Natural killer cell (primary cell): ENCODE measurements at regions not wholly inside any gene's neighbourhood (a gene's known extent, or its start where the extent isn't known, plus 50 kb on each side); places are given as distances from the start of the nearest gene placed in this dataset.

ENCODE experiments used
- ATAC-seq, 3 donors: fragments of 150-1000 bp in 2 of 3; fragments of 200-7000 bp in 1 of 3; cut with Tn5 transposase; 1 replicate in 1 of 3; 2 replicates in 2 of 3; pipeline ENCODE4 v1.10.0; 2021; ENCODE audit warnings: mild to moderate bottlenecking in 2 of 3, moderate library complexity in 2 of 3
- DNase-seq, 2 donors: peaks; one replicate each; pipeline versions ENCODE4 v3.0.0 to v3.0.0-alpha.2; 2013 to 2021; ENCODE audit warnings: mixed read lengths in 1 of 2
- H3K27ac ChIP-seq: one replicate; pipeline ENCODE4 v1.5.1; 2013; ENCODE audit warnings: mild to moderate bottlenecking, low read length
- H3K27me3 ChIP-seq: one replicate; pipeline ENCODE4 v1.6.1; 2013; ENCODE audit warnings: low read length; ENCODE audit not compliant: control insufficient read depth, insufficient read depth
- H3K36me3 ChIP-seq: one replicate; pipeline ENCODE4 v1.6.1; 2013; ENCODE audit warnings: low read length; ENCODE audit not compliant: control insufficient read depth, insufficient read depth
- H3K4me1 ChIP-seq: one replicate; pipeline ENCODE4 v1.6.1; 2013; ENCODE audit warnings: low read length; ENCODE audit not compliant: control insufficient read depth, insufficient read depth
- H3K4me3 ChIP-seq: one replicate; pipeline ENCODE4 v1.5.1; 2013; ENCODE audit warnings: low read length
- H3K9me3 ChIP-seq: one replicate; pipeline ENCODE4 v1.6.1; 2013; ENCODE audit warnings: low read length; ENCODE audit not compliant: control insufficient read depth, insufficient read depth
- H3K27ac Mint-ChIP-seq, 2 donors: one replicate each; pipeline ENCODE4 v1.8.0; 2022; ENCODE audit warnings: mild to moderate bottlenecking in 2 of 2, mixed read lengths in 2 of 2, moderate library complexity in 1 of 2
- H3K27me3 Mint-ChIP-seq, 2 donors: one replicate each; pipeline ENCODE4 v1.8.0; 2022; ENCODE audit warnings: low read depth in 2 of 2, mixed read lengths in 2 of 2
- H3K36me3 Mint-ChIP-seq: one replicate; pipeline ENCODE4 v1.8.0; 2022; ENCODE audit warnings: mixed read lengths
- H3K4me1 Mint-ChIP-seq, 2 donors: one replicate each; pipeline ENCODE4 v1.8.0; 2022; ENCODE audit warnings: mixed read lengths in 2 of 2
- H3K4me3 Mint-ChIP-seq: one replicate; pipeline ENCODE4 v1.8.0; 2022; ENCODE audit warnings: mild to moderate bottlenecking, moderate library complexity, mixed read lengths
- H3K9me3 Mint-ChIP-seq, 2 donors: one replicate each; pipeline ENCODE4 v1.8.0; 2022; ENCODE audit warnings: mixed read lengths in 2 of 2
- CTCF ChIP-seq: fragments of 200-600 bp; IDR thresholded peaks from one replicate; pipeline ENCODE4 v1.8.0; 2022; ENCODE audit warnings: antibody characterized with exemption
- WGBS: methylation state at CpG from one replicate; pipeline ENCODE4 v1.1.7; 2013; ENCODE audit warnings: missing lambda C conversion rate; ENCODE audit not compliant: insufficient coverage; 5-methylcytosine and 5-hydroxymethylcytosine counted together
- intact Hi-C: fragments of 100-400 bp; cut with micrococcal nuclease; formaldehyde crosslinking; loops from one replicate; pipeline ENCODE4 v1.14.2; 2022

GRCh38 chr17:31696184-31696602, 162.9 kb downstream of the COPRS start:
- TF ChIP-seq CTCF = no peak
- Mint-ChIP-seq H3K36me3 (no peaks in the 10 kb centered on the region), H3K9me3 (no peaks in the 10 kb centered on the region), H3K27me3 (peaks cover 0 to 12% of the 10 kb centered on the region in 2 donors), H3K27ac (no peak overlapping the region), H3K4me3 (no peak overlapping the region), H3K4me1 (no peaks in the 10 kb centered on the region)
- H3K27me3 ChIP-seq = peaks cover 3% of the 10 kb centered on the region
- no peak for DNase-seq
- H3K4me1 ChIP-seq = no peaks in the 10 kb centered on the region
- intact Hi-C loops = no loop called here
- 93% methylated on average over 12 of the region's 12 CpGs for WGBS
- ATAC-seq = no peak
- no peaks in the 10 kb centered on the region for H3K36me3 ChIP-seq
- no peak overlapping the region for H3K27ac ChIP-seq
- no peaks in the 10 kb centered on the region for H3K9me3 ChIP-seq
- no peak overlapping the region for H3K4me3 ChIP-seq

GRCh38 chr17:31695456-31696090, 163.5 kb downstream of the COPRS start:
- H3K4me3 ChIP-seq = no peak overlapping the region
- intact Hi-C loops = no loop called here
- no peak for TF ChIP-seq CTCF
- Mint-ChIP-seq H3K36me3 (no peaks in the 10 kb centered on the region), H3K4me3 (no peak overlapping the region), H3K27ac (no peak overlapping the region), H3K4me1 (no peaks in the 10 kb centered on the region), H3K9me3 (no peaks in the 10 kb centered on the region), H3K27me3 (peaks cover 0 to 7% of the 10 kb centered on the region in 2 donors)
- DNase-seq (no peak), ATAC-seq (no peak)
- no peaks in the 10 kb centered on the region for H3K4me1 ChIP-seq
- H3K27ac ChIP-seq = no peak overlapping the region
- H3K27me3 ChIP-seq = no peaks in the 10 kb centered on the region
- H3K9me3 ChIP-seq = no peaks in the 10 kb centered on the region
- 88% methylated on average over 8 of the region's 8 CpGs for WGBS
- no peaks in the 10 kb centered on the region for H3K36me3 ChIP-seq

- H3K27me3 Mint-ChIP-seq = no peaks in the 10 kb centered on the region
- H3K36me3 Mint-ChIP-seq = no peaks in the 10 kb centered on the region
- H3K4me3 ChIP-seq = no peak overlapping the region
- no peak overlapping the region for H3K4me3 Mint-ChIP-seq
- H3K27me3 ChIP-seq = no peaks in the 10 kb centered on the region
- ATAC-seq = no peak
- no peaks in the 10 kb centered on the region for H3K9me3 Mint-ChIP-seq
- intact Hi-C loops = no loop called here
- H3K27ac Mint-ChIP-seq = no peak overlapping the region
- no peaks in the 10 kb centered on the region for H3K36me3 ChIP-seq
- H3K4me1 Mint-ChIP-seq = no peaks in the 10 kb centered on the region
- 94% methylated on average over 5 of the region's 5 CpGs for WGBS
- H3K9me3 ChIP-seq = no peaks in the 10 kb centered on the region
- H3K4me1 ChIP-seq = no peaks in the 10 kb centered on the region
- no peak for TF ChIP-seq CTCF
- DNase-seq = no peak
- H3K27ac ChIP-seq = no peak overlapping the region
These were observed 165.4 kb downstream of the COPRS start for GRCh38 chr17:31693433-31694220.
